ENCODE measurements at regions not wholly inside any gene's neighbourhood (a gene's known extent, or its start where the extent isn't known, plus 50 kb on each side); places are given as distances from the start of the nearest gene placed in this dataset.
"Not testable (repeated sequence)": the region's sequence is repeated elsewhere in the genome, so short reads cannot be mapped to it uniquely, and the experiment has no call there.

GRCh38 chr3:159260049-159260662 lies 458.3 kb downstream of the MFSD1 start:
- no peak overlapping the region for H3K4me3 ChIP-seq (ENCODE audit: low read length)
- TF ChIP-seq CTCF (conservative IDR thresholded peaks at IDR 0.05; ENCODE audit: low read depth, low read length): peak; percentile 64
- DNase-seq (ENCODE audit: low read depth): no peak

- H3K4me3 ChIP-seq (ENCODE audit: low read length); DNase-seq (ENCODE audit: low read depth): not testable (repeated sequence)
Observed at GRCh38 chr3:159261333-159261732, 459.5 kb downstream of the MFSD1 start.

GRCh38 chr3:159263750-159264553 lies 462.1 kb downstream of the MFSD1 start:
- DNase-seq (ENCODE audit: low read depth): no peak
- H3K4me3 ChIP-seq (ENCODE audit: low read length): no peak overlapping the region
- peak; percentile 81 for TF ChIP-seq CTCF (conservative IDR thresholded peaks at IDR 0.05; ENCODE audit: low read depth, low read length)

GRCh38 chr3:159265705-159266104 lies 463.9 kb downstream of the MFSD1 start:
- no peak for TF ChIP-seq CTCF (conservative IDR thresholded peaks at IDR 0.05; ENCODE audit: low read depth, low read length)
- DNase-seq (ENCODE audit: low read depth): no peak

GRCh38 chr3:159266779-159267178 lies 464.9 kb downstream of the MFSD1 start:
- no peak overlapping the region for H3K4me3 ChIP-seq (ENCODE audit: low read length)
- DNase-seq (ENCODE audit: low read depth): no peak
- TF ChIP-seq CTCF (conservative IDR thresholded peaks at IDR 0.05; ENCODE audit: low read depth, low read length): peak; percentile 41

More at GRCh38 chr3:159265705-159266104, 463.9 kb downstream of the MFSD1 start:
- H3K4me3 ChIP-seq (ENCODE audit: low read length): no peak overlapping the region

GRCh38 chr3:159271799-159272512 lies 470.1 kb downstream of the MFSD1 start:
- TF ChIP-seq CTCF (conservative IDR thresholded peaks at IDR 0.05; ENCODE audit: low read depth, low read length): no peak
- no peak for DNase-seq (ENCODE audit: low read depth)

GRCh38 chr3:159273070-159273469 lies 471.2 kb downstream of the MFSD1 start:
- TF ChIP-seq CTCF (conservative IDR thresholded peaks at IDR 0.05; ENCODE audit: low read depth, low read length): no peak
- no peak for DNase-seq (ENCODE audit: low read depth)
- H3K4me3 ChIP-seq (ENCODE audit: low read length): no peak overlapping the region

More at GRCh38 chr3:159271799-159272512, 470.1 kb downstream of the MFSD1 start:
- H3K4me3 ChIP-seq (ENCODE audit: low read length): no peak overlapping the region
